ENCODE measurements at regions not wholly inside any gene's neighbourhood (a gene's known extent, or its start where the extent isn't known, plus 50 kb on each side); places are given as distances from the start of the nearest gene placed in this dataset.

GRCh38 chr1:9183441-9183840 is 51.1 kb upstream of the H6PD start:
- Mint-ChIP-seq H3K27me3 (ENCODE audit: low read depth) (peaks cover 72% of the 10 kb centered on the region), H3K4me3 (peak overlapping the region; percentile 72 to 82 (median 81)), H3K9me3 (no peaks in the 10 kb centered on the region), H3K36me3 (ENCODE audit: low read depth) (no peaks in the 10 kb centered on the region), H3K27ac (no peak overlapping the region), H3K4me1 (peaks cover 7% of the 10 kb centered on the region)
- no peak for TF ChIP-seq CTCF (IDR thresholded peaks at IDR 0.05; ENCODE audit: unreplicated experiment in 3 of 3)

GRCh38 chr1:9183898-9184297 is 50.7 kb upstream of the H6PD start:
- Mint-ChIP-seq H3K36me3 (ENCODE audit: low read depth) (no peaks in the 10 kb centered on the region), H3K27me3 (ENCODE audit: low read depth) (peaks cover 72% of the 10 kb centered on the region), H3K9me3 (no peaks in the 10 kb centered on the region), H3K4me3 (peak overlapping the region; percentile 61 to 81 (median 72)), H3K27ac (no peak overlapping the region), H3K4me1 (peaks cover 7% of the 10 kb centered on the region)
- TF ChIP-seq CTCF (IDR thresholded peaks at IDR 0.05; ENCODE audit: unreplicated experiment in 3 of 3), result no peak

GRCh38 chr1:9184749-9185148 is 49.8 kb upstream of the H6PD start:
- Mint-ChIP-seq H3K9me3 (no peaks in the 10 kb centered on the region), H3K4me3 (peak overlapping the region; percentile 41 to 53 (median 47)), H3K27ac (no peak overlapping the region), H3K27me3 (ENCODE audit: low read depth) (peaks cover 70% of the 10 kb centered on the region), H3K36me3 (ENCODE audit: low read depth) (no peaks in the 10 kb centered on the region), H3K4me1 (peaks cover 7% of the 10 kb centered on the region)
- TF ChIP-seq CTCF (IDR thresholded peaks at IDR 0.05; ENCODE audit: unreplicated experiment in 3 of 3), result no peak

Measured in nephron (organoid).